ENCODE measurements at regions not wholly inside any gene's neighbourhood (a gene's known extent, or its start where the extent isn't known, plus 50 kb on each side); places are given as distances from the start of the nearest gene placed in this dataset.

DNA sequence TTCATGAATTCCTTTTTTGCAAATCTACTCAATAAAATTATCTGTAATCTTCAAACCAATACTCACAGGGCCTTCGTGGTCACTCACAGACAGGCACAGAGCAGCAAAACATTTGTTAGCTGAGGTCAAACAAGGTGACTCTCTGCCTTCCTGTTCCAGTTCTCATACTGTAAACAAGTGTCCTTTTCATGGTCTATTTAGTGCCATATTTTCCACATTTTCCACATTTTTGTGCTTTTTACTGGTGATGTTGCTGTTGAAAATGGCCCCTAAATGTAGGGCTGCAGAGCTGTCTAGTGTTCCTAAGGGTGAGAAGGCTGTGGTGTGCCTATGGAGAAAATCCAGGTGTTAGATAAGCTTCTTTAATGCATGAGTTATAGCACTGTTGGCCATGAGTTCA is 133.1 kb upstream of the COL21A1 start:
- TF ChIP-seq, protein P1, sequence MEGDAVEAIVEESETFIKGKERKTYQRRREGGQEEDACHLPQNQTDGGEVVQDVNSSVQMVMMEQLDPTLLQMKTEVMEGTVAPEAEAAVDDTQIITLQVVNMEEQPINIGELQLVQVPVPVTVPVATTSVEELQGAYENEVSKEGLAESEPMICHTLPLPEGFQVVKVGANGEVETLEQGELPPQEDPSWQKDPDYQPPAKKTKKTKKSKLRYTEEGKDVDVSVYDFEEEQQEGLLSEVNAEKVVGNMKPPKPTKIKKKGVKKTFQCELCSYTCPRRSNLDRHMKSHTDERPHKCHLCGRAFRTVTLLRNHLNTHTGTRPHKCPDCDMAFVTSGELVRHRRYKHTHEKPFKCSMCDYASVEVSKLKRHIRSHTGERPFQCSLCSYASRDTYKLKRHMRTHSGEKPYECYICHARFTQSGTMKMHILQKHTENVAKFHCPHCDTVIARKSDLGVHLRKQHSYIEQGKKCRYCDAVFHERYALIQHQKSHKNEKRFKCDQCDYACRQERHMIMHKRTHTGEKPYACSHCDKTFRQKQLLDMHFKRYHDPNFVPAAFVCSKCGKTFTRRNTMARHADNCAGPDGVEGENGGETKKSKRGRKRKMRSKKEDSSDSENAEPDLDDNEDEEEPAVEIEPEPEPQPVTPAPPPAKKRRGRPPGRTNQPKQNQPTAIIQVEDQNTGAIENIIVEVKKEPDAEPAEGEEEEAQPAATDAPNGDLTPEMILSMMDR (IDR thresholded peaks at IDR 0.05), result no peak
- TF ChIP-seq POLR2A (IDR thresholded peaks at IDR 0.05), result no peak
